IPS-15b (cell line): ENCODE measurements at regions not wholly inside any gene's neighbourhood (a gene's known extent, or its start where the extent isn't known, plus 50 kb on each side); places are given as distances from the start of the nearest gene placed in this dataset.

Source experiments
- H3K27me3 ChIP-seq: one replicate; pipeline ENCODE4 v1.6.1; 2013; ENCODE audit warnings: low read length; ENCODE audit not compliant: control insufficient read depth, insufficient read depth
- H3K36me3 ChIP-seq: one replicate; pipeline ENCODE4 v1.6.1; 2013; ENCODE audit warnings: low read length; ENCODE audit not compliant: control insufficient read depth, insufficient read depth
- H3K4me1 ChIP-seq: one replicate; pipeline ENCODE4 v1.6.1; 2013; ENCODE audit warnings: mild to moderate bottlenecking, low read length; ENCODE audit not compliant: control insufficient read depth, insufficient read depth
- H3K4me3 ChIP-seq: one replicate; pipeline ENCODE4 v1.5.1; 2013; ENCODE audit warnings: low read depth, low read length
- H3K9ac ChIP-seq: one replicate; pipeline ENCODE4 v1.6.1; 2013; ENCODE audit warnings: low read depth, mild to moderate bottlenecking, low read length
- H3K9me3 ChIP-seq: one replicate; pipeline ENCODE4 v1.6.1; 2013; ENCODE audit warnings: mild to moderate bottlenecking, low read length; ENCODE audit not compliant: control insufficient read depth, insufficient read depth

GRCh38 chr11:109814824-109815223 lies 278.4 kb upstream of the ZC3H12C start:
- Histone ChIP-seq H3K9ac (no peak overlapping the region), H3K4me1 (no peaks in the 10 kb centered on the region), H3K4me3 (no peak overlapping the region), H3K27me3 (no peaks in the 10 kb centered on the region), H3K36me3 (no peaks in the 10 kb centered on the region), H3K9me3 (no peaks in the 10 kb centered on the region)

- Histone ChIP-seq H3K4me3 (no peak overlapping the region), H3K27me3 (no peaks in the 10 kb centered on the region), H3K4me1 (no peaks in the 10 kb centered on the region), H3K9ac (no peak overlapping the region), H3K36me3 (no peaks in the 10 kb centered on the region), H3K9me3 (no peaks in the 10 kb centered on the region)
Measured at GRCh38 chr11:109815500-109816150, 277.6 kb upstream of the ZC3H12C start.

GRCh38 chr11:109818290-109818689 lies 274.9 kb upstream of the ZC3H12C start:
- no peaks in the 10 kb centered on the region for H3K9me3 ChIP-seq
- no peak overlapping the region for H3K4me3 ChIP-seq
- no peak overlapping the region for H3K9ac ChIP-seq
- H3K4me1 ChIP-seq: no peaks in the 10 kb centered on the region
- H3K36me3 ChIP-seq: no peaks in the 10 kb centered on the region
- H3K27me3 ChIP-seq: no peaks in the 10 kb centered on the region

- no peaks in the 10 kb centered on the region for H3K36me3 ChIP-seq
- no peak overlapping the region for H3K9ac ChIP-seq
- H3K27me3 ChIP-seq: no peaks in the 10 kb centered on the region
- no peaks in the 10 kb centered on the region for H3K9me3 ChIP-seq
- H3K4me3 ChIP-seq: no peak overlapping the region
- no peaks in the 10 kb centered on the region for H3K4me1 ChIP-seq
Measured at GRCh38 chr11:109819410-109819809, 273.8 kb upstream of the ZC3H12C start.

GRCh38 chr11:109821511-109821910 lies 271.7 kb upstream of the ZC3H12C start:
- H3K4me3 ChIP-seq: no peak overlapping the region
- no peak overlapping the region for H3K9ac ChIP-seq
- no peaks in the 10 kb centered on the region for H3K4me1 ChIP-seq
- H3K9me3 ChIP-seq: no peaks in the 10 kb centered on the region
- H3K36me3 ChIP-seq: no peaks in the 10 kb centered on the region
- H3K27me3 ChIP-seq: no peaks in the 10 kb centered on the region

- Histone ChIP-seq H3K9me3 (no peaks in the 10 kb centered on the region), H3K27me3 (no peaks in the 10 kb centered on the region), H3K4me1 (no peaks in the 10 kb centered on the region), H3K4me3 (no peak overlapping the region), H3K36me3 (no peaks in the 10 kb centered on the region), H3K9ac (no peak overlapping the region)
Measured at GRCh38 chr11:109822436-109823102, 270.6 kb upstream of the ZC3H12C start.

GRCh38 chr11:109828387-109828786 lies 264.8 kb upstream of the ZC3H12C start:
- H3K36me3 ChIP-seq: no peaks in the 10 kb centered on the region
- H3K4me1 ChIP-seq: no peaks in the 10 kb centered on the region
- H3K27me3 ChIP-seq: no peaks in the 10 kb centered on the region
- H3K9me3 ChIP-seq: no peaks in the 10 kb centered on the region
- no peak overlapping the region for H3K4me3 ChIP-seq
- H3K9ac ChIP-seq: no peak overlapping the region

- Histone ChIP-seq H3K36me3 (no peaks in the 10 kb centered on the region), H3K27me3 (no peaks in the 10 kb centered on the region), H3K4me3 (no peak overlapping the region), H3K4me1 (no peaks in the 10 kb centered on the region), H3K9me3 (no peaks in the 10 kb centered on the region), H3K9ac (no peak overlapping the region)
Measured at GRCh38 chr11:109838026-109838425, 255.2 kb upstream of the ZC3H12C start.

- H3K4me1 ChIP-seq: no peaks in the 10 kb centered on the region
- no peaks in the 10 kb centered on the region for H3K36me3 ChIP-seq
- no peaks in the 10 kb centered on the region for H3K27me3 ChIP-seq
- no peaks in the 10 kb centered on the region for H3K9me3 ChIP-seq
- H3K4me3 ChIP-seq: no peak overlapping the region
- no peak overlapping the region for H3K9ac ChIP-seq
Measured at GRCh38 chr11:109845437-109845836, 247.8 kb upstream of the ZC3H12C start.

- Histone ChIP-seq H3K9me3 (no peaks in the 10 kb centered on the region), H3K36me3 (no peaks in the 10 kb centered on the region), H3K27me3 (no peaks in the 10 kb centered on the region), H3K9ac (no peak overlapping the region), H3K4me3 (no peak overlapping the region), H3K4me1 (no peaks in the 10 kb centered on the region)
Measured at GRCh38 chr11:109847621-109848020, 245.6 kb upstream of the ZC3H12C start.

- no peaks in the 10 kb centered on the region for H3K4me1 ChIP-seq
- no peak overlapping the region for H3K4me3 ChIP-seq
- no peaks in the 10 kb centered on the region for H3K9me3 ChIP-seq
- no peaks in the 10 kb centered on the region for H3K27me3 ChIP-seq
- H3K36me3 ChIP-seq: no peaks in the 10 kb centered on the region
- H3K9ac ChIP-seq: no peak overlapping the region
Measured at GRCh38 chr11:109849051-109849450, 244.1 kb upstream of the ZC3H12C start.

GRCh38 chr11:109849946-109850345 lies 243.2 kb upstream of the ZC3H12C start:
- no peaks in the 10 kb centered on the region for H3K9me3 ChIP-seq
- no peak overlapping the region for H3K4me3 ChIP-seq
- H3K4me1 ChIP-seq: no peaks in the 10 kb centered on the region
- no peaks in the 10 kb centered on the region for H3K27me3 ChIP-seq
- no peak overlapping the region for H3K9ac ChIP-seq
- no peaks in the 10 kb centered on the region for H3K36me3 ChIP-seq
